Activated naive CD4-positive, alpha-beta T cell treated with anti-CD3 and anti-CD28 coated beads, Interleukin-2, amount 50 U/mL, for 72 hours (primary cell): ENCODE measurements at regions not wholly inside any gene's neighbourhood (a gene's known extent, or its start where the extent isn't known, plus 50 kb on each side); places are given as distances from the start of the nearest gene placed in this dataset.
A peak's percentile ranks its signal among the peaks of the same experiment; 100 is the strongest.
"Not testable (repeated sequence)": the region's sequence is repeated elsewhere in the genome, so short reads cannot be mapped to it uniquely, and the experiment has no call there.

Experiments
- ATAC-seq, 2 donors: fragments of 150-1000 bp; cut with Tn5 transposase; 2 replicates each; pipeline ENCODE4 v1.10.0; 2021; ENCODE audit warnings: mild to moderate bottlenecking in 2 of 2, moderate library complexity in 2 of 2
- DNase-seq, 2 donors: peaks; one replicate each; pipeline ENCODE4 v3.0.0; 2021 to 2022; ENCODE audit warnings: low spot score in 2 of 2
- H3K27ac Mint-ChIP-seq, 2 donors: one replicate each; pipeline ENCODE4 v1.8.0; 2022; ENCODE audit warnings: mild to moderate bottlenecking in 2 of 2, mixed read lengths in 2 of 2
- H3K36me3 Mint-ChIP-seq, 2 donors: one replicate each; pipeline ENCODE4 v1.8.0; 2022; ENCODE audit warnings: mixed read lengths in 2 of 2
- H3K9me3 Mint-ChIP-seq, 2 donors: one replicate each; pipeline ENCODE4 v1.8.0; 2022; ENCODE audit warnings: mixed read lengths in 2 of 2

DNA sequence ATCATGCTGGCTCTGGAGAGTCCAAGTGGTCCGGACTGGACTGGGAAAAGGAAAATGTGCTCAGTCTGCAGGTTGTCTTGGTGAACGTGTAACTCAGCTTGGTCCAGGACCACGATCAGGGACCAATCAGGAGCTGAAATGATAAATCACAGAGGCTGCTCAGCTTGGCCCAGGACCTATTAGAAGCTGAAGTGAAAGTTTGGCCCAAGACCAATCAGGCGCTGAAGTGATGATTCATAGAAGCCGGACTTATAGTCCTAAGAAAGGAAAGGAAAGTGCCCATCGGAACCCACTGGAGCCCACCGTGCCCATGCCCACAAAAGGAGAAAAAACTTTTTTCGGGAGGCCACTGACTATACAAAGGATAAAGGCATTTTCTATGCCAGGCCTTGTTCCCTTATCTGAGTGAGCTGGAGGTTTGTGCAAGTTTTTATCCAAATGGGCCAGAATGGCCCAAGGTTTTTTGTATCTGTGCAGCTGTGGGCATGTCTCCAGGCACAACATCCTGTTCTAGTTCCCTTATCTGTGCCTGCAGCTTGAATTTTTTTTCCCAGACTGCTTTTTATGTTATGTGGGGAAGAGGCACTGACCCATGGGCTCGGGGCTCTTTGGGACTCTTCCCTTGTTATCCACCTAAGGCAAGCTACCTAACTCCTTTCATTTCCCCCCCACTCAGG lies 194.4 kb downstream of the FAM133A start:
- Mint-ChIP-seq H3K9me3 (no peaks in the 10 kb centered on the region), H3K27ac (no peak overlapping the region), H3K36me3 (no peaks in the 10 kb centered on the region)
- ATAC-seq, result no peak
- no peak for DNase-seq

DNA sequence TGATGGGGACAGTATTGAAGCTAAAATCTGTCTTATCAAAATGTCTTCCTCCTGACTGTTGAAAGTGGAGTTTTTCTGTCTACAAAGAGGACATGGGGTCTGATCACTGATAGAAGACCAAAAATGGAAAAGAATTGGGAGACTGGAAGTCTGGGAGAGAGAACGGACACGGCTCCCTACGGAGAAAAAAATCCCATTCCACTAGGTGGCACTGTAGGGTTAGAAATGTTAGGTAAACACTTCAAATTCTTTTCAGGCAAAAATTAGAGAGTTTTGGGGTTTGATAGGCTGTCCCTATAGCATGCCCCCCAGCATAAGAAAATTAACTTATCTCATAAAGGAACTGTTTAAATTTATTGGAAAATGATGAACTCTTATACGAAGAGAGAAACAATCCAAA lies 200.5 kb downstream of the FAM133A start:
- Mint-ChIP-seq H3K27ac (no peak overlapping the region), H3K9me3 (peaks cover 8 to 14% of the 10 kb centered on the region in 2 donors), H3K36me3 (peaks cover 0 to 7% of the 10 kb centered on the region in 2 donors)
- ATAC-seq (no peak), DNase-seq (peak in 1 of 2 donors; percentile 2)

DNA sequence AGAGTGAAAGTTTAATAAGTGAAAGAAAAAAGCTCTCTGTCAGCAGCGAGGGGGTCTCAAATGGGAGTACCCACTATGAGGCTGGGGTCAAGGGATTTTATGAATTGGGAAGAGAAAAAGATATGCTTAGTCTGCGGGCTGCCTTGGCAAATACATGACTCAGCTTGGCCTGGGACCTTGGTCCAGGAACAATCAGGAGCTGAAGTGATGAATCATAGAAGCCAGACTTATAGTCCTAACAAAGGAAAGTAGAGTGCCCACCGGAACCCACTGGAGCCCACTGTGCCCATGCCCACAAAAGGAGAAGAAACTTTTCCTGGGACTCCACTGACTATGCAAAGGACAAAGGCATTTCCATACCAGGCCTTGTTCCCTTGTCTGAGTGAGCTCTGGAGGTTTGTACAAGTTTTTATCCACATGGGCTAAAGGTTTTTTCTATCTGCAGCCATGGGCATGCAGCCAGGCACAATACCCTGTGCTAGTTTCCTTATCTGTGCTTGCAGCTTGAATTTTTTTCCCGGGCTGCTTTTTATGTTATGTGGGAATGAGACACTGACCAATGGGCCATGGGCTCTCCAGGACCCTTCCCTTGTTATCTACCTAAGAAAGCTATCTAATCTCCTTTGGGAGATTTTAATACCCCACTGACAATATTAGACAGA lies 201.7 kb downstream of the FAM133A start:
- ATAC-seq (no peak), DNase-seq (no peak)
- peaks cover 8 to 16% of the 10 kb centered on the region in 2 donors for H3K9me3 Mint-ChIP-seq
- no peak overlapping the region for H3K27ac Mint-ChIP-seq
- peaks cover 0 to 7% of the 10 kb centered on the region in 2 donors for H3K36me3 Mint-ChIP-seq

DNA sequence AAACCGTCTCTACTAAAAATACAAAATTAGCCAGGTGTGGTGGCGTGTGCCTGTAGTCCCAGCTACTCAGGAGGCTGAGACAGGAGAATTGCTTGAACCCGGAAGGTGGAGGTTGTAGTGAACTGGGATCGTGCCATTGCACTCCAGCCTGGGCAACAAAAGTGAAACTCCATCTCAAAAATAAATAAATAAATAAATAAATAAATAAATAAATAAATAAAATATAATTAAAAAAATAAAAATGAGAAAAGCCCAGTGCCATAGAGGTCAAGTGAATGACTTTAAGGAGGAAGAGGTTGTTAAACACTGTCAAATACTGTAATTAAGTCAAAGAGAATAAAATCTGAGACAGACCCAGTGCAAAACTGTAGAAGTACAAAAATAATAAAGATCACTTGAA lies 247.0 kb downstream of the FAM133A start:
- not testable (repeated sequence) for ATAC-seq, H3K27ac Mint-ChIP-seq, H3K9me3 Mint-ChIP-seq, DNase-seq, H3K36me3 Mint-ChIP-seq

DNA sequence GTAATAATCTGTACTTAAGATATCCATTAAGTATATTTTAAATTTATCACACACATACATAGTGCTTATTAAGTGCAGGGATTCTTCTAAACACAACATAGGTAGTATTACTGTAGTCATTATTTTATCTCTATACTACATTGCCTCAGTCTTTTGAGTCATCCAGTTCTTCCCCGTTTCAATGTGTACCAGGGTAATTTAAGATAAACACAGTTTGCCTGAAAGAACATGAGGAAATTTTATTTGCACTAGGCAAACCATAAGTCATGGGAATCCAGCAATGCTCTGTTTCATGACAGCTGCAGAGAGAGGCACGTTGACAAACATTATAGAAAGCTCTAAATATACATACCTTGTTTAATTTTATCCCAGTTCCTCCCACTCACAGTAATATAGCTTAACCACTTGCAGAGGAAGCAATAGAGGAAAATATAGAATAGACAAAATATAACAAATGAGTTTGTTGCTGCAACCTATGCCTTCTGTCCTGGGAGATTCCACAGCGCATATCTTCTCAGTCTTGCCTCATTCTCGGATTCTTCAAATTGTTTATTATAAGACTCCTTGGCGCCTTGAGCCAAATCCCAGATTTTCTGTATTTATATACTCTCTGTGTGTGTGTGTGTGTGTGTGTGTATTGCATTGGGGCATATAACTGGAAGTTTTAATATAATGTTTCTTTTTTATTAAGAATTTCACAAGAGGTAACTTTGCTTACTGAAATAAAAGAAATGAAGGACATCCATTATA lies 258.6 kb downstream of the FAM133A start:
- Mint-ChIP-seq H3K36me3 (no peaks in the 10 kb centered on the region), H3K27ac (no peak overlapping the region), H3K9me3 (peaks cover 0 to 7% of the 10 kb centered on the region in 2 donors)
- DNase-seq (no peak), ATAC-seq (no peak)

DNA sequence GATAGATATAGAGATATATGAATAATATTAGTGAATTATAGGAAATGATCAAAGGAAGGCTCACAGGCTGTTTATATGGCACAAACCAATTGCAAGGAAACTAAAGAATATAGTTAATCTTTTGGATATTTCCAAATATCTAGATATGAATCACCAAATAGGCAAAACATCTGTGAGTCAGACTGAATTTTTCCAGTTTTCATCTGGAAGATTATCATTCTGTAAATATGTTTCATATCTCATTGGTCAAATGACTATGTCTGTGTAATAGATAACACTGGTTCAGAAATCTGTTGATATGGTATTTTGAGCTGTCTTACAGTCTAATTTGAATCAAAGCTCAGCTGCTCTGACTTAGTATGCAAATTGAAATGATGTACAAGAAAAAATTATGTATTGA lies 303.6 kb downstream of the FAM133A start:
- H3K9me3 Mint-ChIP-seq, result peaks cover 5 to 8% of the 10 kb centered on the region in 2 donors
- H3K36me3 Mint-ChIP-seq, result no peaks in the 10 kb centered on the region
- no peak for DNase-seq

DNA sequence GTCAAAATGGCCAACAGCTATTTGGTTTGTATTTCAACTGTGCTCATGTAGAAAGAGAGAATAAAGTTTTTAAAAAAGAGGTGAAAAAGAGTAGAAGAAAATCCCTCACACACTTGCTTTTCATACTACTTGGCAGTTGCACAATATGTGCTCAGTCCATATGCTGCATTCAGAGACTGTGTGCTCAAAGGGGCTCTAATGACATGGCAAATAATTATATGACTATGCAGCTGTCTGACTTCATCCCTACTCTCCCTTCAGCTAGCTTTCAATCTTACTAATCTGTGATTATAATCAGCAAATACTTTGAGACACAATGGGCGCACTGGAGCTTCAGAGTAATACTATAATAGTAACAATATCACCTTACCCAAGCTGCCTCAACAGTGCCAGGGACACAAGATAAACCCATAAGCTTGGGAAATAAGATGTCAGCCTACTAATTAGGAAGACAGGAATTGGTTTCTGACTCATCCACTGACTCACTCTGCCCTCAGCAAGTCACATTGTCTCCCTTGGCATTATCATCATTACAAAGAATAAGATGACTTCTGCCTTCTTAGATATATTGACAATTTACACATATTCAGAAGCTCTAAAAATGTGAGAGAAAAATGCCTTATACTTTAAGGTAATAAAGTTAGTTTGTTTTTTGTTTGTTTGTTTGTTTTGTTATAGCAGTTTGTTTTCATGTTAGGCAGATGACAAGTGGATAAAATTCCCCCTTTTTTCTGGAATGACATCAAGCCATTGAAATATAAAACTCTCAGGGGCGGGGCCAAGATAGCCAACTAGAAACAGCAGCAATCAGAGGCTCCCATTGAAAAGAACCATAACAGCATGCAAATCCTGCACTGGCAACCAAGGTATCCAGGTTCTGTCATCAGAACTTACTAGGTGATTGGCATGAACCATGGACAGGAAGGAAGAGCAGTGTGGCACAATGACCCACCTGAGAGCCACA lies 311.6 kb downstream of the FAM133A start:
- no peaks in the 10 kb centered on the region for H3K36me3 Mint-ChIP-seq
- ATAC-seq, result no peak
- H3K27ac Mint-ChIP-seq, result no peak overlapping the region

More for the DNA sequence above, 303.6 kb downstream of the FAM133A start:
- ATAC-seq, result no peak
- H3K27ac Mint-ChIP-seq, result no peak overlapping the region

More for the DNA sequence above, 311.6 kb downstream of the FAM133A start:
- H3K9me3 Mint-ChIP-seq, result peaks cover 0 to 13% of the 10 kb centered on the region in 2 donors
- DNase-seq, result no peak
